H1 (cell line): ENCODE measurements at regions not wholly inside any gene's neighbourhood (a gene's known extent, or its start where the extent isn't known, plus 50 kb on each side); places are given as distances from the start of the nearest gene placed in this dataset.

Experiments
- CTCF ChIA-PET: fragments of 300-600 bp; sonication (Branson Sonifier 250); formaldehyde crosslinking; loops from one replicate; lab custom pipeline; 2021; ENCODE audit not compliant: partially characterized antibody; lab: Charles Lee
- POLR2A ChIA-PET: fragments of 300-600 bp; sonication (Branson Sonifier 250); formaldehyde crosslinking; loops from one replicate; lab custom pipeline; 2021; ENCODE audit warnings: inconsistent platforms; ENCODE audit not compliant: partially characterized antibody; lab: Charles Lee
- DNase-seq, 2 experiments: peaks; one replicate each; pipeline versions ENCODE4 v3.0.0 to v3.0.0-alpha.2; 2010 to 2022; ENCODE audit warnings: low spot score in 2 of 2, low read depth in 1 of 2, mixed read lengths in 1 of 2
- FAIRE-seq: peaks from 2 replicates; lab custom pipeline; 2011; peaks lifted over from hg19 to GRCh38; lab: Jason Lieb, UNC
- H2AFZ ChIP-seq: 2 replicates; pipeline ENCODE4 v1.8.1; 2012; ENCODE audit warnings: low read length, inconsistent platforms
- H2AK5ac ChIP-seq: 2 replicates; pipeline ENCODE4 v1.6.1; 2013; ENCODE audit warnings: low read depth, low read length
- H2BK120ac ChIP-seq: replicated peaks from 2 replicates; pipeline ENCODE3; 2013; ENCODE audit warnings: low read depth, low read length, inconsistent platforms
- H2BK12ac ChIP-seq: 2 replicates; pipeline ENCODE4 v1.6.1; 2013; ENCODE audit warnings: low read depth, low read length
- H2BK15ac ChIP-seq: 2 replicates; pipeline ENCODE4 v1.6.1; 2013; ENCODE audit warnings: low read length
- H2BK20ac ChIP-seq: 2 replicates; pipeline ENCODE4 v1.6.1; 2013; ENCODE audit warnings: low read length
- H2BK5ac ChIP-seq: 2 replicates; pipeline ENCODE4 v1.6.1; 2013; ENCODE audit warnings: low read depth, low read length
- H3K14ac ChIP-seq: 2 replicates; pipeline ENCODE4 v1.6.1; 2013; ENCODE audit warnings: inconsistent platforms; ENCODE audit not compliant: insufficient read length
- H3K18ac ChIP-seq: 2 replicates; pipeline ENCODE4 v1.6.1; 2013; ENCODE audit warnings: low read length; ENCODE audit errors: extremely low read depth
- H3K23ac ChIP-seq: 2 replicates; pipeline ENCODE4 v1.6.1; 2013; ENCODE audit warnings: inconsistent platforms; ENCODE audit not compliant: insufficient read length
- H3K23me2 ChIP-seq: 2 replicates; pipeline ENCODE4 v1.6.1; 2013; ENCODE audit warnings: low read depth, low read length
- H3K27ac ChIP-seq: 2 replicates; pipeline ENCODE4 v1.6.1; 2011; ENCODE audit warnings: low read depth, low read length, inconsistent platforms
- H3K27me3 ChIP-seq, 4 experiments: replicated peaks in 1 of 4; 1 replicate in 1 of 4; 2 replicates in 3 of 4; pipeline versions ENCODE4 v1.6.1 to v1.8.1; 2011 to 2013; ENCODE audit warnings: low read length in 3 of 4, mild to moderate bottlenecking in 3 of 4, inconsistent platforms in 2 of 4, mixed read lengths in 2 of 4, moderate library complexity in 1 of 4; ENCODE audit not compliant: control insufficient read depth in 3 of 4, insufficient read depth in 3 of 4; ENCODE audit errors: extremely low read depth in 1 of 4
- H3K36me3 ChIP-seq, 4 experiments: 2 replicates each; pipeline versions ENCODE4 v1.6.1 to v1.8.1; 2011 to 2013; ENCODE audit warnings: mild to moderate bottlenecking in 4 of 4, low read length in 3 of 4, moderate library complexity in 2 of 4, control low read depth in 1 of 4, inconsistent platforms in 1 of 4; ENCODE audit not compliant: insufficient read depth in 4 of 4, control insufficient read depth in 2 of 4
- H3K4ac ChIP-seq: replicated peaks from 2 replicates; pipeline ENCODE3; 2013; ENCODE audit warnings: low read length, low read depth, mixed read lengths, inconsistent platforms; ENCODE audit not compliant: insufficient read length
- H3K4me1 ChIP-seq, 4 experiments: replicated peaks in 1 of 4; 1 replicate in 1 of 4; 2 replicates in 3 of 4; pipeline versions ENCODE4 v1.6.1 to v1.8.1; 2011 to 2013; ENCODE audit warnings: low read length in 3 of 4, inconsistent platforms in 2 of 4, mixed read lengths in 1 of 4; ENCODE audit not compliant: insufficient read depth in 4 of 4, control insufficient read depth in 3 of 4
- H3K4me2 ChIP-seq, 2 experiments: 2 replicates each; pipeline versions ENCODE4 v1.6.1 to v1.8.1; 2011 to 2013; ENCODE audit warnings: low read depth in 2 of 2, low read length in 2 of 2, control low read depth in 1 of 2, inconsistent platforms in 1 of 2, mild to moderate bottlenecking in 1 of 2; ENCODE audit not compliant: insufficient read depth in 1 of 2
- H3K4me3 ChIP-seq, 4 experiments: fragments of 200-600, 300-600 bp in 1 of 4; sonication (generic), shearing (Covaris generic), sonication (Bioruptor Twin) in 1 of 4; 2 replicates each; pipeline versions ENCODE4 v1.5.1 to v1.8.1; 2011 to 2016; ENCODE audit warnings: low read length in 4 of 4, low read depth in 3 of 4, control low read depth in 2 of 4, inconsistent platforms in 2 of 4, mild to moderate bottlenecking in 2 of 4, mixed read lengths in 1 of 4, moderate library complexity in 1 of 4; ENCODE audit not compliant: insufficient read depth in 2 of 4; ENCODE audit errors: extremely low read depth in 1 of 4
- H3K56ac ChIP-seq: replicated peaks from 2 replicates; pipeline ENCODE3; 2013; ENCODE audit warnings: low read depth, mild to moderate bottlenecking, mixed read lengths, low read length, inconsistent platforms; ENCODE audit not compliant: insufficient read length
- H3K79me1 ChIP-seq: 2 replicates; pipeline ENCODE4 v1.6.1; 2013; ENCODE audit warnings: low read depth, low read length, control low read depth
- H3K79me2 ChIP-seq, 2 experiments: 2 replicates each; pipeline versions ENCODE4 v1.6.1 to v1.8.1; 2012 to 2013; ENCODE audit warnings: low read length in 2 of 2, mild to moderate bottlenecking in 2 of 2, inconsistent platforms in 1 of 2; ENCODE audit not compliant: insufficient read depth in 2 of 2, control insufficient read depth in 1 of 2
- H3K9ac ChIP-seq, 4 experiments: replicated peaks in 1 of 4; 1 replicate in 1 of 4; 2 replicates in 3 of 4; pipeline versions ENCODE4 v1.6.1 to v1.8.1; 2011 to 2013; ENCODE audit warnings: low read depth in 3 of 4, low read length in 3 of 4, control low read depth in 2 of 4, mild to moderate bottlenecking in 2 of 4, moderate library complexity in 2 of 4, inconsistent platforms in 1 of 4; ENCODE audit errors: extremely low read depth in 1 of 4
- H3K9me3 ChIP-seq, 2 experiments: 2 replicates each; pipeline versions ENCODE4 v1.6.1 to v1.8.1; 2012 to 2013; ENCODE audit warnings: mild to moderate bottlenecking in 2 of 2, moderate library complexity in 2 of 2, control low read depth in 1 of 2, inconsistent platforms in 1 of 2, low read depth in 1 of 2, low read length in 1 of 2, mixed read lengths in 1 of 2; ENCODE audit not compliant: insufficient read depth in 2 of 2
- H4K20me1 ChIP-seq, 2 experiments: replicated peaks in 1 of 2; 2 replicates each; pipeline versions ENCODE3 to v1.8.1; 2011 to 2013; ENCODE audit warnings: inconsistent platforms in 2 of 2, low read length in 2 of 2, mild to moderate bottlenecking in 1 of 2; ENCODE audit not compliant: insufficient read depth in 2 of 2, control insufficient read depth in 1 of 2
- H4K5ac ChIP-seq: 2 replicates; pipeline ENCODE4 v1.6.1; 2013; ENCODE audit warnings: low read length, low read depth, mixed read lengths, inconsistent platforms; ENCODE audit not compliant: insufficient read length
- H4K8ac ChIP-seq: 2 replicates; pipeline ENCODE4 v1.8.0; 2013; ENCODE audit warnings: mild to moderate bottlenecking, moderate library complexity, low read length, inconsistent platforms; ENCODE audit not compliant: insufficient read depth; ENCODE audit errors: extremely low read depth
- H4K91ac ChIP-seq: replicated peaks from 2 replicates; pipeline ENCODE3; 2013; ENCODE audit warnings: low read length, mixed read lengths, inconsistent platforms; ENCODE audit not compliant: insufficient read length
- WGBS, 2 experiments: shearing (Covaris generic) in 1 of 2; methylation state at CpG; one replicate each; pipeline versions ENCODE4 v1.1.6 to v1.1.7; 2013 to 2015; ENCODE audit warnings: low lambda C conversion rate in 2 of 2, mixed read lengths in 2 of 2, inconsistent platforms in 1 of 2, low coverage in 1 of 2, missing lambda C conversion rate in 1 of 2; ENCODE audit not compliant: insufficient replicate concordance in 2 of 2, insufficient coverage in 1 of 2, insufficient read length in 1 of 2; ENCODE audit errors: extremely low coverage in 1 of 2, missing lambda C conversion rate in 1 of 2; 5-methylcytosine and 5-hydroxymethylcytosine counted together

DNA sequence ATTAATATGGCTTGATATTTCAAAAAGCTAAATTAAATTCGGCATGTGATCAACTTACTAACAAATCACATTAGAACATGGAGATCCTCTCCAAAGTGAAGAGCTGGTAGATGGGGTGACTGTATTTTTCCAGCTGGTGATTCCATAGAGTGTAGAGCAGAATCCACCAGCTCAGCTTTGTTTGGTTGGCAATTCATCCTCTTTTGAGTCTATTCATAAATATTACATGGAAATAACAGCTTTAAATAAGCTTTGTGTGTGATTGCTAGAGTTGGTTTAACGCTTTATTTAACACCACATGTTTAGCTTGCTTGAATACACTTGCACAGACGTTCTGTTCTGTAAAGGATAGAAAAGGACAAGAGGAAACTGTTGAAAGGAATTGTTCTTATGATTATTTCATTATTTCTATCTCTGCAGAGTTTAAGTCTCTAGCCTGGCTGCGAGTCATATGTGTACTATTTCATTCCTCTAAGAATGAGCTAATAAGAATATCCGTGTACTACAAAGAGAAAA, 738.3 kb upstream of the KIRREL3 start:
- 89% methylated on average over 5 of the region's 5 CpGs; no CpG with 5 or more reads in 1 of the 2 experiments for WGBS, 2 experiments

More for the DNA sequence above, 738.3 kb upstream of the KIRREL3 start:
- CTCF ChIA-PET = interaction anchor here (1.4 to 1.9 kb wide), 2 partner anchors 9 to 105 kb away, joined by 3 to 5 read pairs; no protein-coding TSS in a partner anchor
- Histone ChIP-seq H2BK20ac (no peak overlapping the region), H3K27me3 (no peaks in the 10 kb centered on the region), H3K14ac (no peak overlapping the region), H4K8ac (no peak overlapping the region), H3K4me3 (no peak overlapping the region), H3K23ac (no peak overlapping the region), H2AK5ac (no peak overlapping the region), H2BK5ac (no peak overlapping the region), H4K5ac (no peak overlapping the region), H3K9me3 (no peaks in the 10 kb centered on the region), H3K18ac (no peak overlapping the region), H3K79me2 (no peaks in the 10 kb centered on the region), H2BK15ac (no peak overlapping the region), H3K4me2 (no peak overlapping the region), H3K4ac (no peak overlapping the region), H4K20me1 (no peaks in the 10 kb centered on the region), H3K4me1 (no peaks in the 10 kb centered on the region), H2BK12ac (no peak overlapping the region), H4K91ac (no peak overlapping the region), H2BK120ac (no peak overlapping the region), H3K9ac (no peak overlapping the region), H3K79me1 (no peaks in the 10 kb centered on the region), H3K23me2 (no peaks in the 10 kb centered on the region), H3K27ac (no peak overlapping the region), H2AFZ (no peak overlapping the region), H3K36me3 (no peaks in the 10 kb centered on the region), H3K56ac (no peak overlapping the region)
- FAIRE-seq = no peak
- no peak for DNase-seq
- POLR2A ChIA-PET = no interaction called here
